ENCODE measurements at regions not wholly inside any gene's neighbourhood (a gene's known extent, or its start where the extent isn't known, plus 50 kb on each side); places are given as distances from the start of the nearest gene placed in this dataset.

GRCh38 chr10:107834706-107835105 is 670.2 kb upstream of the SORCS1 start:
- H3K4me3 ChIP-seq: no peak overlapping the region
- H2AFZ ChIP-seq: no peak overlapping the region
- H3K27ac ChIP-seq: no peak overlapping the region
- H3K9me2 ChIP-seq (replicated peaks; ENCODE audit: insufficient read depth): no peaks in the 10 kb centered on the region
- H3K79me2 ChIP-seq: no peaks in the 10 kb centered on the region
- no peaks in the 10 kb centered on the region for H4K20me1 ChIP-seq (ENCODE audit: insufficient read depth, poor library complexity, severe bottlenecking)
- no peak for DNase-seq (ENCODE audit: low spot score)
- H3K4me2 ChIP-seq: no peak overlapping the region
- no peaks in the 10 kb centered on the region for H3K4me1 ChIP-seq (ENCODE audit: insufficient read depth)
- H3K36me3 ChIP-seq (replicated peaks; ENCODE audit: insufficient read depth, low read depth): no peaks in the 10 kb centered on the region
- WGBS (ENCODE audit: low lambda C conversion rate, missing lambda C conversion rate): 83% methylated on average over 1 of the region's 1 CpG
- H3K27me3 ChIP-seq: no peaks in the 10 kb centered on the region
- no peak for TF ChIP-seq EZH2 (IDR thresholded peaks at IDR 0.05; ENCODE audit: borderline replicate concordance)
- TF ChIP-seq EZH2phosphoT487 (IDR thresholded peaks at IDR 0.05; ENCODE audit: low read depth, severe bottlenecking, unreplicated experiment): no peak
- TF ChIP-seq, protein P1, sequence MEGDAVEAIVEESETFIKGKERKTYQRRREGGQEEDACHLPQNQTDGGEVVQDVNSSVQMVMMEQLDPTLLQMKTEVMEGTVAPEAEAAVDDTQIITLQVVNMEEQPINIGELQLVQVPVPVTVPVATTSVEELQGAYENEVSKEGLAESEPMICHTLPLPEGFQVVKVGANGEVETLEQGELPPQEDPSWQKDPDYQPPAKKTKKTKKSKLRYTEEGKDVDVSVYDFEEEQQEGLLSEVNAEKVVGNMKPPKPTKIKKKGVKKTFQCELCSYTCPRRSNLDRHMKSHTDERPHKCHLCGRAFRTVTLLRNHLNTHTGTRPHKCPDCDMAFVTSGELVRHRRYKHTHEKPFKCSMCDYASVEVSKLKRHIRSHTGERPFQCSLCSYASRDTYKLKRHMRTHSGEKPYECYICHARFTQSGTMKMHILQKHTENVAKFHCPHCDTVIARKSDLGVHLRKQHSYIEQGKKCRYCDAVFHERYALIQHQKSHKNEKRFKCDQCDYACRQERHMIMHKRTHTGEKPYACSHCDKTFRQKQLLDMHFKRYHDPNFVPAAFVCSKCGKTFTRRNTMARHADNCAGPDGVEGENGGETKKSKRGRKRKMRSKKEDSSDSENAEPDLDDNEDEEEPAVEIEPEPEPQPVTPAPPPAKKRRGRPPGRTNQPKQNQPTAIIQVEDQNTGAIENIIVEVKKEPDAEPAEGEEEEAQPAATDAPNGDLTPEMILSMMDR (IDR thresholded peaks at IDR 0.05; ENCODE audit: poor library complexity): no peak
- no peaks in the 10 kb centered on the region for H3K9me3 ChIP-seq (ENCODE audit: low read depth)

DNA sequence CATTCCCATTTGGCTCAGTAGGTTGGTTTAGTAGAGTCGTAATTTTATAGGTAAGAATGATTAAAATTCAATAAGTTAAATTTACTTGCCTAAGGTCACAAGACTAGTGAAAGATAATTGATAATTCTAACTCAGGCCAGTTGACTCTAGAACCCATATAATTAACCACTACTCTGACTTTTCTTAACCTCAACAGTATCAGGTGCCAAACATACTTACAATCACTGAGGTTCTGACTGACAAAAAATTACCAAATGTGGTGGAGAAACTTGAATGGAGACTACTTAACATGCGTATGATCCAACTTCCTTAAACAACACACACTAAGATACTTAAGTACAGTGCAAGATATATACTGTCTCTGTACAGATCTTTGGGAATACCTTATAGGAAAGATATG is 667.3 kb upstream of the SORCS1 start:
- H3K27me3 ChIP-seq: no peaks in the 10 kb centered on the region
- no peak overlapping the region for H3K4me2 ChIP-seq
- TF ChIP-seq, protein P1 (IDR thresholded peaks at IDR 0.05; ENCODE audit: poor library complexity): no peak
- no peak for TF ChIP-seq EZH2 (IDR thresholded peaks at IDR 0.05; ENCODE audit: borderline replicate concordance)
- TF ChIP-seq EZH2phosphoT487 (IDR thresholded peaks at IDR 0.05; ENCODE audit: low read depth, severe bottlenecking, unreplicated experiment): no peak
- H3K27ac ChIP-seq: no peak overlapping the region
- H3K4me3 ChIP-seq: no peak overlapping the region
- H3K9me3 ChIP-seq (ENCODE audit: low read depth): no peaks in the 10 kb centered on the region
- DNase-seq (ENCODE audit: low spot score): no peak
- H3K79me2 ChIP-seq: no peaks in the 10 kb centered on the region
- H3K4me1 ChIP-seq (ENCODE audit: insufficient read depth): no peaks in the 10 kb centered on the region
- no peaks in the 10 kb centered on the region for H4K20me1 ChIP-seq (ENCODE audit: insufficient read depth, poor library complexity, severe bottlenecking)
- WGBS (ENCODE audit: low lambda C conversion rate, missing lambda C conversion rate): 95% methylated on average over 2 of the region's 2 CpGs
- H3K36me3 ChIP-seq (replicated peaks; ENCODE audit: insufficient read depth, low read depth): no peaks in the 10 kb centered on the region
- no peak overlapping the region for H2AFZ ChIP-seq
- H3K9me2 ChIP-seq (replicated peaks; ENCODE audit: insufficient read depth): no peaks in the 10 kb centered on the region

- Histone ChIP-seq H3K9me3 (ENCODE audit: low read depth) (no peaks in the 10 kb centered on the region), H4K20me1 (ENCODE audit: insufficient read depth, poor library complexity, severe bottlenecking) (no peaks in the 10 kb centered on the region), H3K79me2 (no peaks in the 10 kb centered on the region), H2AFZ (no peak overlapping the region), H3K27ac (no peak overlapping the region), H3K27me3 (no peaks in the 10 kb centered on the region), H3K4me3 (no peak overlapping the region), H3K36me3 (replicated peaks; ENCODE audit: insufficient read depth, low read depth) (no peaks in the 10 kb centered on the region), H3K4me2 (no peak overlapping the region), H3K4me1 (ENCODE audit: insufficient read depth) (no peaks in the 10 kb centered on the region), H3K9me2 (replicated peaks; ENCODE audit: insufficient read depth) (no peaks in the 10 kb centered on the region)
- 77% methylated on average over 3 of the region's 3 CpGs for WGBS (ENCODE audit: low lambda C conversion rate, missing lambda C conversion rate)
- no peak for DNase-seq (ENCODE audit: low spot score)
- TF ChIP-seq, protein P1 (IDR thresholded peaks at IDR 0.05; ENCODE audit: poor library complexity): no peak
Measured at GRCh38 chr10:107829161-107829560, 664.7 kb upstream of the SORCS1 start.

DNA sequence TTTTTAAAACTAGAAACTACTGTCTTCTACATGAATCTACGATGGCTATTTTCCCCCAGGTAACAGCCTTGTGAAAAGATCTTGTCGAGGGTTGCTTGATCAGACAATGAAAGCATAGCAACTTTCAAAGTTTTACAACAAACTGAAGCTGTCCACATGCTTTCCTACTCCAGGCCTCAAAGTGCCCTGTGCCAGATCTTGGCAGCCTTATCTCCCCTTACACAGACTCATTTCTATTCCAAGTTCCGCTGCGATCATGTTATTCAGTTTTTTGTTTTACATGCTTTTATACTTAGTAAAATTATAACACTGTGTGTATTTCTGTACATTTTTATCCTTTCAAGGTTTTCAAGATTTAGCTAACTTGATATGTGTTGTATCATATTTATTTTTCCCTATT is 661.7 kb upstream of the SORCS1 start:
- WGBS (ENCODE audit: low lambda C conversion rate, missing lambda C conversion rate): 73% methylated on average over 4 of the region's 4 CpGs
- DNase-seq (ENCODE audit: low spot score): no peak
- H2AFZ ChIP-seq: no peak overlapping the region

More for the DNA sequence above, 661.7 kb upstream of the SORCS1 start:
- H3K9me3 ChIP-seq (ENCODE audit: low read depth): no peaks in the 10 kb centered on the region
- H3K27ac ChIP-seq: no peak overlapping the region
- H3K27me3 ChIP-seq: no peaks in the 10 kb centered on the region
- H3K79me2 ChIP-seq: no peaks in the 10 kb centered on the region
- H3K9me2 ChIP-seq (replicated peaks; ENCODE audit: insufficient read depth): no peaks in the 10 kb centered on the region
- no peak overlapping the region for H3K4me3 ChIP-seq
- H3K36me3 ChIP-seq (replicated peaks; ENCODE audit: insufficient read depth, low read depth): no peaks in the 10 kb centered on the region
- TF ChIP-seq EZH2 (IDR thresholded peaks at IDR 0.05; ENCODE audit: borderline replicate concordance) (no peak), EZH2phosphoT487 (IDR thresholded peaks at IDR 0.05; ENCODE audit: low read depth, severe bottlenecking, unreplicated experiment) (no peak)
- TF ChIP-seq, protein P1 (IDR thresholded peaks at IDR 0.05; ENCODE audit: poor library complexity): no peak
- H3K4me2 ChIP-seq: no peak overlapping the region
- no peaks in the 10 kb centered on the region for H3K4me1 ChIP-seq (ENCODE audit: insufficient read depth)
- H4K20me1 ChIP-seq (ENCODE audit: insufficient read depth, poor library complexity, severe bottlenecking): no peaks in the 10 kb centered on the region
